Kidney epithelial cell (primary cell): ENCODE measurements at regions not wholly inside any gene's neighbourhood (a gene's known extent, or its start where the extent isn't known, plus 50 kb on each side); places are given as distances from the start of the nearest gene placed in this dataset.

ENCODE experiments used
- DNase-seq: peaks from one replicate; pipeline ENCODE4 v3.0.0-alpha.2; 2010; ENCODE audit warnings: low read depth
- H3K27me3 ChIP-seq: 2 replicates; pipeline ENCODE4 v1.6.0; 2011; ENCODE audit warnings: low read length; ENCODE audit not compliant: control insufficient read depth, insufficient read depth
- H3K36me3 ChIP-seq: 2 replicates; pipeline ENCODE4 v1.5.1; 2011; ENCODE audit warnings: low read length; ENCODE audit not compliant: control insufficient read depth, insufficient read depth
- H3K4me3 ChIP-seq: 2 replicates; pipeline ENCODE4 v1.5.1; 2011; ENCODE audit warnings: low read depth, mild to moderate bottlenecking, control low read depth, low read length
- CTCF ChIP-seq: IDR thresholded peaks from 2 replicates; pipeline ENCODE4 v1.5.1; 2011; ENCODE audit warnings: mild to moderate bottlenecking, moderate library complexity, low read length, control low read depth, inconsistent platforms; ENCODE audit not compliant: insufficient read depth, poor library complexity, severe bottlenecking

DNA sequence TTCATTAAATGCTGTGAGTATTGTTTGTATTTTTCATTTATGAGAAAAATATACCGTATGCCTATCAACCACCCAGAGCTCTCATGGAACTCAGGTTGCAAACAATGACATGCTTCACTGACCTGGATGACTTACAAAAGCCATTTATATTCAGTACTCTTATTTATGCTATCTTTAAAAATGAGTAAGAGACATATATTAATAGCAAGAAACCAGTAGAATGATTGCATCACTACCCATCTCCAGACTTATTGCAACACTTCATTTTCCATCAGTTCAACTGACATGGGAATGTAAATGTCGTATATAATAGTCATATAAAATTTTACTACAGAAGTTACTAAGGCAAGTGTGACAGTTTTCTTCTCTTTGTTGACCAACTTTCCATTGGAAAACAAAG lies 69.1 kb downstream of the OTP start:
- DNase-seq: no peak
- Histone ChIP-seq H3K36me3 (no peaks in the 10 kb centered on the region), H3K4me3 (no peak overlapping the region), H3K27me3 (peaks cover 4% of the 10 kb centered on the region)
- no peak for TF ChIP-seq CTCF

GRCh38 chr5:77568555-77568954 lies 70.0 kb downstream of the OTP start:
- no peak for TF ChIP-seq CTCF
- Histone ChIP-seq H3K4me3 (no peak overlapping the region), H3K27me3 (peaks cover 2% of the 10 kb centered on the region), H3K36me3 (no peaks in the 10 kb centered on the region)
- no peak for DNase-seq

- H3K36me3 ChIP-seq: no peaks in the 10 kb centered on the region
- H3K27me3 ChIP-seq: peaks cover 2% of the 10 kb centered on the region
- no peak for TF ChIP-seq CTCF
- no peak for DNase-seq
- no peak overlapping the region for H3K4me3 ChIP-seq
Measured at GRCh38 chr5:77568082-77568481, 70.4 kb downstream of the OTP start.

GRCh38 chr5:77563475-77563874 lies 71.4 kb upstream of the WDR41 start:
- H3K27me3 ChIP-seq: peaks cover 4% of the 10 kb centered on the region
- H3K4me3 ChIP-seq: no peak overlapping the region
- no peak for DNase-seq
- TF ChIP-seq CTCF: no peak
- H3K36me3 ChIP-seq: no peaks in the 10 kb centered on the region

DNA sequence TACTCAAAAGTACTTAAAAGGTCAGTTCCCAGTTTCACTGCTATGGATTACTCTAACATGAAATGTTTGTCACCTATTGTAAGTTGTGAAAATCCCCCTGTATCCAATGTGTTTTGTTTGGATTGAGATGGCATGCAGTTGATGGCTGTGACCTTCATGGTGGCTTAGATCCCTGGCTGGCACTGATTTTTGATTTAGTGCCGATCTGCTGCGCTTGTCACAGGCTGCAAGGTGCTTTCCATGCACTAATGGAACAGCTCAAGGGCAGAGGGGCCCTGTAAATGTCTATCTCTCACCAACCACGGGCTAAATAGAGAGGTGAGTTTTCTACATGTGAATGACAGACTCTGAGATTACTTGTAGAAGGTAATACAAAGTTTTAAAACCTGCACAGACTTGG lies 69.8 kb upstream of the WDR41 start:
- Histone ChIP-seq H3K27me3 (peaks cover 2% of the 10 kb centered on the region), H3K36me3 (no peaks in the 10 kb centered on the region), H3K4me3 (no peak overlapping the region)
- no peak for DNase-seq
- no peak for TF ChIP-seq CTCF

- DNase-seq: peak; percentile 26
- Histone ChIP-seq H3K4me3 (no peak overlapping the region), H3K36me3 (no peaks in the 10 kb centered on the region), H3K27me3 (peaks cover 2% of the 10 kb centered on the region)
- TF ChIP-seq CTCF: peak; percentile 61
Measured at GRCh38 chr5:77560677-77561263, 68.7 kb upstream of the WDR41 start.
